CD4-positive, alpha-beta T cell (primary cell): ENCODE measurements at regions not wholly inside any gene's neighbourhood (a gene's known extent, or its start where the extent isn't known, plus 50 kb on each side); places are given as distances from the start of the nearest gene placed in this dataset.

ENCODE experiments used
- ATAC-seq: fragments of 200-7000 bp; cut with Tn5 transposase; one replicate; pipeline ENCODE4 v1.10.0; 2022; ENCODE audit warnings: mild to moderate bottlenecking; ENCODE audit not compliant: poor library complexity
- CTCF ChIA-PET: fragments of 350-600 bp; sonication (Branson Sonifier 250); formaldehyde crosslinking; loops from one replicate; lab custom pipeline; 2021; ENCODE audit warnings: antibody characterized with exemption, inconsistent platforms; lab: Charles Lee
- POLR2A ChIA-PET: fragments of 350-600 bp; sonication (Branson Sonifier 250); formaldehyde crosslinking; loops from one replicate; lab custom pipeline; 2021; ENCODE audit warnings: antibody characterized with exemption, inconsistent platforms; lab: Charles Lee
- DNase-seq, 14 experiments: peaks; one replicate each; pipeline ENCODE4 v3.0.0-alpha.2; 2013 to 2020; ENCODE audit warnings: mixed read lengths in 2 of 14
- H3K27ac ChIP-seq, 2 donors: one replicate each; pipeline versions ENCODE4 v1.5.1 to v1.7.0; 2013; ENCODE audit warnings: low read length in 2 of 2, low read depth in 1 of 2, mild to moderate bottlenecking in 1 of 2
- H3K27me3 ChIP-seq, 2 experiments: 1 replicate in 1 of 2; 2 replicates in 1 of 2; pipeline versions ENCODE4 v1.6.1 to v1.7.0; 2013; ENCODE audit warnings: low read length in 2 of 2, control low read depth in 1 of 2, mild to moderate bottlenecking in 1 of 2, moderate library complexity in 1 of 2; ENCODE audit not compliant: insufficient read depth in 2 of 2, control insufficient read depth in 1 of 2
- H3K36me3 ChIP-seq: one replicate; pipeline ENCODE4 v1.6.1; 2013; ENCODE audit warnings: low read length, control low read depth; ENCODE audit not compliant: insufficient read depth
- H3K4me1 ChIP-seq: one replicate; pipeline ENCODE4 v1.6.1; 2013; ENCODE audit warnings: low read length, control low read depth; ENCODE audit not compliant: insufficient read depth
- H3K4me3 ChIP-seq: one replicate; pipeline ENCODE4 v1.5.1; 2013; ENCODE audit warnings: mild to moderate bottlenecking, low read length, moderate library complexity
- H3K9me3 ChIP-seq, 2 experiments: 1 replicate in 1 of 2; 2 replicates in 1 of 2; pipeline versions ENCODE4 v1.6.1 to v1.7.0; 2013; ENCODE audit warnings: low read length in 2 of 2, mild to moderate bottlenecking in 2 of 2, control low read depth in 1 of 2, moderate library complexity in 1 of 2; ENCODE audit not compliant: control insufficient read depth in 1 of 2, insufficient read depth in 1 of 2
- H3K27ac Mint-ChIP-seq: one replicate; pipeline ENCODE4 v1.8.0; 2020; ENCODE audit warnings: mixed read lengths
- H3K27me3 Mint-ChIP-seq: one replicate; pipeline ENCODE4 v1.8.0; 2021; ENCODE audit warnings: mixed read lengths
- H3K36me3 Mint-ChIP-seq: one replicate; pipeline ENCODE4 v1.8.0; 2021; ENCODE audit warnings: low read depth, mixed read lengths
- H3K4me1 Mint-ChIP-seq: one replicate; pipeline ENCODE4 v1.8.0; 2021; ENCODE audit warnings: low read depth, mixed read lengths
- H3K4me3 Mint-ChIP-seq: one replicate; pipeline ENCODE4 v1.8.0; 2020; ENCODE audit warnings: mild to moderate bottlenecking, mixed read lengths
- H3K9me3 Mint-ChIP-seq: one replicate; pipeline ENCODE4 v1.8.0; 2020; ENCODE audit warnings: mixed read lengths
- intact Hi-C, 2 experiments: fragments of 100-400 bp; cut with DNase I in 1 of 2; cut with micrococcal nuclease in 1 of 2; formaldehyde crosslinking; loops; one replicate each; pipeline versions ENCODE4 v1.15.1 to v1.9.0; 2023 to 2025; cut with DNase I, micrococcal nuclease
- TF ChIP-seq, protein P1 (sequence below): fragments of 200-600 bp; IDR thresholded peaks from one replicate; pipeline ENCODE4 v1.8.0; 2022; ENCODE audit warnings: antibody characterized with exemption, mild to moderate bottlenecking

DNA sequence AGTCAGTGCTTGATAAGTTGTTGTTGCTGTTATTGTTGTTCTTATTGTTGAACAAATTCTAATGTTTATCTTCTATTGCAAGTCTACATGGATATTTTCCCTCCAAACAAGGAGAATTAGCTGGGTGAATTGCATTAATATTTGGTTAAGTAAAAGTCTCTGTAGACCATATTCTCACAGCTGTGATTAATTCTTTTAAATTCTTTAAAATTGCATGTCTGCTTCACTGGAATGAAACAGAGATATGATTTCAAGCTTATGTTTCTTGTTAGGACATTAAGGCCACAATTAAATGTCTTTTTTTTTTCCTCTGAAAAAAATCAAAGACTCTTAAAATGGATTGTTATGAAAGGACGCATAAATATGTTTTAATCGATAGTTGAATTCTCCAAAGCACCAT is 153.4 kb downstream of the EBLN2 start:
- POLR2A ChIA-PET = no interaction called here
- H3K36me3 Mint-ChIP-seq = no peaks in the 10 kb centered on the region
- H3K27ac ChIP-seq = no peak overlapping the region
- no peaks in the 10 kb centered on the region for H3K9me3 ChIP-seq
- ATAC-seq (no peak), DNase-seq (no peak)
- H3K36me3 ChIP-seq = no peaks in the 10 kb centered on the region
- no peaks in the 10 kb centered on the region for H3K4me1 ChIP-seq
- H3K4me3 Mint-ChIP-seq = no peak overlapping the region
- TF ChIP-seq, protein P1, sequence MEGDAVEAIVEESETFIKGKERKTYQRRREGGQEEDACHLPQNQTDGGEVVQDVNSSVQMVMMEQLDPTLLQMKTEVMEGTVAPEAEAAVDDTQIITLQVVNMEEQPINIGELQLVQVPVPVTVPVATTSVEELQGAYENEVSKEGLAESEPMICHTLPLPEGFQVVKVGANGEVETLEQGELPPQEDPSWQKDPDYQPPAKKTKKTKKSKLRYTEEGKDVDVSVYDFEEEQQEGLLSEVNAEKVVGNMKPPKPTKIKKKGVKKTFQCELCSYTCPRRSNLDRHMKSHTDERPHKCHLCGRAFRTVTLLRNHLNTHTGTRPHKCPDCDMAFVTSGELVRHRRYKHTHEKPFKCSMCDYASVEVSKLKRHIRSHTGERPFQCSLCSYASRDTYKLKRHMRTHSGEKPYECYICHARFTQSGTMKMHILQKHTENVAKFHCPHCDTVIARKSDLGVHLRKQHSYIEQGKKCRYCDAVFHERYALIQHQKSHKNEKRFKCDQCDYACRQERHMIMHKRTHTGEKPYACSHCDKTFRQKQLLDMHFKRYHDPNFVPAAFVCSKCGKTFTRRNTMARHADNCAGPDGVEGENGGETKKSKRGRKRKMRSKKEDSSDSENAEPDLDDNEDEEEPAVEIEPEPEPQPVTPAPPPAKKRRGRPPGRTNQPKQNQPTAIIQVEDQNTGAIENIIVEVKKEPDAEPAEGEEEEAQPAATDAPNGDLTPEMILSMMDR = no peak
- no peaks in the 10 kb centered on the region for H3K27me3 ChIP-seq
- intact Hi-C loops = no loop called here
- CTCF ChIA-PET = no interaction called here
- H3K27me3 Mint-ChIP-seq = peaks cover 12% of the 10 kb centered on the region
- no peaks in the 10 kb centered on the region for H3K9me3 Mint-ChIP-seq
- no peak overlapping the region for H3K4me3 ChIP-seq
- H3K27ac Mint-ChIP-seq = no peak overlapping the region
- H3K4me1 Mint-ChIP-seq = no peaks in the 10 kb centered on the region

GRCh38 chr3:73215281-73215680 is 153.8 kb downstream of the EBLN2 start:
- H3K4me3 Mint-ChIP-seq = no peak overlapping the region
- CTCF ChIA-PET = no interaction called here
- H3K4me3 ChIP-seq = no peak overlapping the region
- no peaks in the 10 kb centered on the region for H3K9me3 ChIP-seq
- no peak overlapping the region for H3K27ac Mint-ChIP-seq
- no peaks in the 10 kb centered on the region for H3K27me3 ChIP-seq
- POLR2A ChIA-PET = no interaction called here
- DNase-seq (no peak), ATAC-seq (no peak)
- TF ChIP-seq, protein P1 = no peak
- intact Hi-C loops = no loop called here
- no peaks in the 10 kb centered on the region for H3K36me3 ChIP-seq
- no peak overlapping the region for H3K27ac ChIP-seq
- H3K4me1 ChIP-seq = no peaks in the 10 kb centered on the region
- H3K27me3 Mint-ChIP-seq = peaks cover 12% of the 10 kb centered on the region
- no peaks in the 10 kb centered on the region for H3K4me1 Mint-ChIP-seq
- H3K36me3 Mint-ChIP-seq = no peaks in the 10 kb centered on the region
- H3K9me3 Mint-ChIP-seq = no peaks in the 10 kb centered on the region

GRCh38 chr3:73215901-73216300 is 154.4 kb downstream of the EBLN2 start:
- H3K4me3 Mint-ChIP-seq = no peak overlapping the region
- DNase-seq (no peak), ATAC-seq (no peak)
- H3K36me3 Mint-ChIP-seq = no peaks in the 10 kb centered on the region
- intact Hi-C loops = no loop called here
- POLR2A ChIA-PET = no interaction called here
- CTCF ChIA-PET = no interaction called here
- H3K4me1 Mint-ChIP-seq = no peaks in the 10 kb centered on the region
- peaks cover 12% of the 10 kb centered on the region for H3K27me3 Mint-ChIP-seq
- no peaks in the 10 kb centered on the region for H3K4me1 ChIP-seq
- no peaks in the 10 kb centered on the region for H3K9me3 Mint-ChIP-seq
- TF ChIP-seq, protein P1 = no peak
- H3K4me3 ChIP-seq = no peak overlapping the region
- no peaks in the 10 kb centered on the region for H3K36me3 ChIP-seq
- no peak overlapping the region for H3K27ac Mint-ChIP-seq
- no peak overlapping the region for H3K27ac ChIP-seq
- no peaks in the 10 kb centered on the region for H3K9me3 ChIP-seq
- H3K27me3 ChIP-seq = no peaks in the 10 kb centered on the region
